ENCODE measurements at regions not wholly inside any gene's neighbourhood (a gene's known extent, or its start where the extent isn't known, plus 50 kb on each side); places are given as distances from the start of the nearest gene placed in this dataset.

- H3K4me3 ChIP-seq (replicated peaks; ENCODE audit: low read depth, low read length) = no peak overlapping the region
- H3K36me3 ChIP-seq (ENCODE audit: control insufficient read depth, insufficient read depth, low read length) = no peaks in the 10 kb centered on the region
- H3K27me3 ChIP-seq (replicated peaks; ENCODE audit: control insufficient read depth, insufficient read depth, low read length) = no peaks in the 10 kb centered on the region; the same call in none of the 2 replicates
- no peak for TF ChIP-seq CTCF (IDR thresholded peaks at IDR 0.05; ENCODE audit: insufficient read depth, low read length, poor library complexity, severe bottlenecking)
- DNase-seq (ENCODE audit: extremely low read depth, insufficient read length) = no peak
Measured at GRCh38 chr4:41443340-41444079, 94.4 kb upstream of the LIMCH1 start.

- no peak overlapping the region for H3K4me3 ChIP-seq (replicated peaks; ENCODE audit: low read depth, low read length)
- TF ChIP-seq CTCF (IDR thresholded peaks at IDR 0.05; ENCODE audit: insufficient read depth, low read length, poor library complexity, severe bottlenecking) = no peak
- no peaks in the 10 kb centered on the region for H3K27me3 ChIP-seq (replicated peaks; ENCODE audit: control insufficient read depth, insufficient read depth, low read length)
- no peak for DNase-seq (ENCODE audit: extremely low read depth, insufficient read length)
- no peaks in the 10 kb centered on the region for H3K36me3 ChIP-seq (ENCODE audit: control insufficient read depth, insufficient read depth, low read length)
Measured at GRCh38 chr4:41446391-41446790, 91.6 kb upstream of the LIMCH1 start.

- no peak for TF ChIP-seq CTCF (IDR thresholded peaks at IDR 0.05; ENCODE audit: insufficient read depth, low read length, poor library complexity, severe bottlenecking)
- DNase-seq (ENCODE audit: extremely low read depth, insufficient read length) = no peak
- Histone ChIP-seq H3K4me3 (replicated peaks; ENCODE audit: low read depth, low read length) (no peak overlapping the region), H3K27me3 (replicated peaks; ENCODE audit: control insufficient read depth, insufficient read depth, low read length) (no peaks in the 10 kb centered on the region), H3K36me3 (ENCODE audit: control insufficient read depth, insufficient read depth, low read length) (no peaks in the 10 kb centered on the region)
Measured at GRCh38 chr4:41446981-41447725, 90.8 kb upstream of the LIMCH1 start.

GRCh38 chr4:41448934-41449333 lies 89.0 kb upstream of the LIMCH1 start:
- DNase-seq (ENCODE audit: extremely low read depth, insufficient read length) = no peak
- no peaks in the 10 kb centered on the region for H3K36me3 ChIP-seq (ENCODE audit: control insufficient read depth, insufficient read depth, low read length)

GRCh38 chr4:41451961-41452360 lies 86.0 kb upstream of the LIMCH1 start:
- Histone ChIP-seq H3K27me3 (replicated peaks; ENCODE audit: control insufficient read depth, insufficient read depth, low read length) (no peaks in the 10 kb centered on the region; the same call in 1 of the 2 replicates), H3K4me3 (replicated peaks; ENCODE audit: low read depth, low read length) (no peak overlapping the region), H3K36me3 (ENCODE audit: control insufficient read depth, insufficient read depth, low read length) (no peaks in the 10 kb centered on the region)
- DNase-seq (ENCODE audit: extremely low read depth, insufficient read length) = no peak
- TF ChIP-seq CTCF (IDR thresholded peaks at IDR 0.05; ENCODE audit: insufficient read depth, low read length, poor library complexity, severe bottlenecking) = no peak

More at GRCh38 chr4:41448934-41449333, 89.0 kb upstream of the LIMCH1 start:
- H3K27me3 ChIP-seq (replicated peaks; ENCODE audit: control insufficient read depth, insufficient read depth, low read length) = no peaks in the 10 kb centered on the region; the same call in 1 of the 2 replicates
- no peak overlapping the region for H3K4me3 ChIP-seq (replicated peaks; ENCODE audit: low read depth, low read length)
- TF ChIP-seq CTCF (IDR thresholded peaks at IDR 0.05; ENCODE audit: insufficient read depth, low read length, poor library complexity, severe bottlenecking) = no peak

All from GM06990 (cell line).